ENCODE measurements at regions not wholly inside any gene's neighbourhood (a gene's known extent, or its start where the extent isn't known, plus 50 kb on each side); places are given as distances from the start of the nearest gene placed in this dataset.

DNA sequence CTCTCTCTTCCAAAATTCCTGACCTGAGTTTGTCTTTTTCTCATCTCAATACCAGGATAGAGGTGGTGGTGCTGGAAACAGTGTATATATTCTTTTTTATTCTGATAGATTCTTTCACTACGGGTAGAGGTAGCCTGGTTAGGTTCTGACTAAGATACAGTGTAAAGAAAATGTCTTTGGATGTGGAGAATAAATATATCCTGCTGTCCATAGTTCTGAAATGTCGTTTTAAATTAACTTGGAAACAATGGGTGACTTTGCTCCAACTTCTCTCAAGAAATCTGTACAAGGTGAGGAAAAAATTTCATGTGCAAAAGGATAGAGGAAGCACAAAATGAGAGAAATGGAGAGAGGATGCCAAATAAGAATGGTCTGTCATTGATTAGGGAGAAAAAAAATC lies 546.1 kb downstream of the GBA3 start:
- TF ChIP-seq, protein P1, sequence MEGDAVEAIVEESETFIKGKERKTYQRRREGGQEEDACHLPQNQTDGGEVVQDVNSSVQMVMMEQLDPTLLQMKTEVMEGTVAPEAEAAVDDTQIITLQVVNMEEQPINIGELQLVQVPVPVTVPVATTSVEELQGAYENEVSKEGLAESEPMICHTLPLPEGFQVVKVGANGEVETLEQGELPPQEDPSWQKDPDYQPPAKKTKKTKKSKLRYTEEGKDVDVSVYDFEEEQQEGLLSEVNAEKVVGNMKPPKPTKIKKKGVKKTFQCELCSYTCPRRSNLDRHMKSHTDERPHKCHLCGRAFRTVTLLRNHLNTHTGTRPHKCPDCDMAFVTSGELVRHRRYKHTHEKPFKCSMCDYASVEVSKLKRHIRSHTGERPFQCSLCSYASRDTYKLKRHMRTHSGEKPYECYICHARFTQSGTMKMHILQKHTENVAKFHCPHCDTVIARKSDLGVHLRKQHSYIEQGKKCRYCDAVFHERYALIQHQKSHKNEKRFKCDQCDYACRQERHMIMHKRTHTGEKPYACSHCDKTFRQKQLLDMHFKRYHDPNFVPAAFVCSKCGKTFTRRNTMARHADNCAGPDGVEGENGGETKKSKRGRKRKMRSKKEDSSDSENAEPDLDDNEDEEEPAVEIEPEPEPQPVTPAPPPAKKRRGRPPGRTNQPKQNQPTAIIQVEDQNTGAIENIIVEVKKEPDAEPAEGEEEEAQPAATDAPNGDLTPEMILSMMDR (IDR thresholded peaks at IDR 0.05) = no peak
- TF ChIP-seq POLR2A (IDR thresholded peaks at IDR 0.05) = no peak
- no peaks in the 10 kb centered on the region for H3K27me3 ChIP-seq
- no peak overlapping the region for H3K4me3 ChIP-seq
- no peaks in the 10 kb centered on the region for H3K36me3 ChIP-seq
- no peak for DNase-seq
- no peaks in the 10 kb centered on the region for H3K4me1 ChIP-seq
- no peak overlapping the region for H3K27ac ChIP-seq
- H3K9me3 ChIP-seq = no peaks in the 10 kb centered on the region

DNA sequence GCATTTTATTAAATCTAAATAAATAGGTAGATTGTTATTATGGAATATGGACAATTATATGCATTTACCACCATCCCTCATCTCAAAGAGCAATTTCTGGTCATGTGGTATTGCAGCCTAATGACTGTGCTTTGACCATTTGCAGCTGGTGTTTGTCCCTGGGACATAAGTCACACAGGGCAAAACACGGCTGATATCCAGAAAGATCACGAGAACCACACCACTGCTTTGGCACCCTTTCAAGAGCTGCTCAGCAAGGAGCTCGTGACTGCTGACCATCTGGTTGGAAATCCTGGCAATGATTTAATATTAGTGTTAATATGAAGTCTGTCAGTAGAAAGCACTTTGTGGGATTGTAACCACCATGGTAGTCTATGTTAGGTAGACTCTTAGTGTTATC lies 545.0 kb downstream of the GBA3 start:
- Histone ChIP-seq H3K9me3 (no peaks in the 10 kb centered on the region), H3K4me1 (no peaks in the 10 kb centered on the region), H3K27ac (no peak overlapping the region), H3K36me3 (no peaks in the 10 kb centered on the region), H3K27me3 (no peaks in the 10 kb centered on the region), H3K4me3 (no peak overlapping the region)
- no peak for DNase-seq
- TF ChIP-seq, protein P1 (IDR thresholded peaks at IDR 0.05) = no peak
- no peak for TF ChIP-seq POLR2A (IDR thresholded peaks at IDR 0.05)

DNA sequence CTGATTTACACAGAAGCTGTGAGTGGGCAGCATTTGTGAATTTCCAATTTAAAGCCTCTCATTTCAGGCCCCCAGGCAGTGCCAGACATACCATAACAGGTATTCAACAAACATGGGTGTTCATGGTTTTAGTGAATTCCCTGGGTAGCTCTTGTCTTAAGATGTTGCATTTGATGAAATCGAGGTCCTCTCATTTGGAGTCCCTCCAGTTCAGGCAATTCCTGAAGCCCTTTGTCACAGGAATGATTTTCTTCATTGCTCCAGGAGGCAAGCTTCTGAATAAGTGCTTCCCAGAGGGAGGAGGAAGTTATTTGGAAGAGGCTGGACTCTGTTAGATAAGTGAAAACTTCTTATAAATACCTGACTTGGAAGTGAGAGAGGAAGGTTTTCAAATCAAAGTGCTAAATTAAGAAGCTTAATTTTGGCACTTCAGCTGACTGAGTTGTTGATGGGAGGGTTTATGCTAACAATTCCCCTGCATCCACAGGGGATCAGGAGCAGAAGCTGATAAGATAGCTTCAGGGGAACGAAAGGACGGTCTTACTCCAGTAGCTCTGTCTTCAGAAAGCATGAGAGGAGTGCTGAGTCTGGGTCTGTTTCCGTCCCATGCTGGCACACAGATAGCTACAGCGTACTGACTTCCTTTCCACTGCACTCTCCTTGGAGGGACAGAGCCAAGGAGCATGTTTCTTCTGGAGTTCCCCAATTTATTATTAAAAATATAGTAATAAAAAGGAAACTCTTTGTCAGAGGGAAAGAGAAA lies 543.1 kb downstream of the GBA3 start:
- TF ChIP-seq, protein P1 (IDR thresholded peaks at IDR 0.05) = no peak
- no peak for TF ChIP-seq POLR2A (IDR thresholded peaks at IDR 0.05)
- H3K9me3 ChIP-seq = no peaks in the 10 kb centered on the region
- no peaks in the 10 kb centered on the region for H3K36me3 ChIP-seq
- no peaks in the 10 kb centered on the region for H3K4me1 ChIP-seq
- no peak overlapping the region for H3K27ac ChIP-seq
- DNase-seq = no peak
- no peak overlapping the region for H3K4me3 ChIP-seq
- no peaks in the 10 kb centered on the region for H3K27me3 ChIP-seq

DNA sequence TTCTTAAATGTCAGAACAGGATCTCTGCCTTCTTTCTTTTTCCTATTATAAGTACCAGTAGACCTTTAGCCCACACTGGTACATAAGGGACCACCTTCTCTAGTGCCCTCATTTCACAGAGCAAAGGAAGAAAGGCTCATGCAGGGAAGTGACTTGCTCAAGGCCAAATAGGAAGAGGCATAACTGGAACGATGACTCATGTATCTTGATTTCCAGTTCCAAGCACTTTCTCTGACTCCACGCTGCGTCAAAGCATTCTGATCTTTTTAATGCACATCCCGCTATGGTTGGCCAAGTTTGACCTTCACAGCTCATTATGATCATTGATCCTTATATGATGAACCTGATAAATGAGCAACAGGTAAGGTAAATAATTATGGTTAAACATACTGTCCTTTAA lies 542.0 kb downstream of the GBA3 start:
- Histone ChIP-seq H3K36me3 (no peaks in the 10 kb centered on the region), H3K27me3 (no peaks in the 10 kb centered on the region), H3K4me1 (no peaks in the 10 kb centered on the region), H3K27ac (no peak overlapping the region), H3K4me3 (no peak overlapping the region), H3K9me3 (no peaks in the 10 kb centered on the region)
- TF ChIP-seq POLR2A (IDR thresholded peaks at IDR 0.05) = no peak
- TF ChIP-seq, protein P1 (IDR thresholded peaks at IDR 0.05) = no peak
- DNase-seq = no peak

DNA sequence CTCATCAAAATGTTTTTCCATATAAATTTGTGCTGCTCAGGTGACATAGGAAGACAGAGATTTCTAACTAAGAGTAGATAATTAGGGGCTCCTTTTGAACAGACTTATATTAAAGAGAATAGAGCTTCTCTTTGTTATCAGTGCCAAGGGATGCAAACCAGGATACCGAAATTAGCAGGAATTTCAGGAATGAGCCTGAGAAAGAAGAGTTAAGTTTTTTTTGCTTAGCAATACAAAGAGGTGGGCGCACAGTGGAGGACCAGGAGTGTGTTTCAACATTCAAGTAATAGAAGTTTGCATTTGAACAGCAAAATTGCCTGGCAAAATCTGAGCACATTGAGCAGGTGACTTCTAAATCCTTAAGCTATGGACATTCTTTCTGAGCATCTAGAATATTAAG lies 541.3 kb downstream of the GBA3 start:
- no peaks in the 10 kb centered on the region for H3K4me1 ChIP-seq
- H3K27ac ChIP-seq = no peak overlapping the region
- H3K9me3 ChIP-seq = no peaks in the 10 kb centered on the region
- no peak for DNase-seq
- no peaks in the 10 kb centered on the region for H3K27me3 ChIP-seq
- no peaks in the 10 kb centered on the region for H3K36me3 ChIP-seq
- TF ChIP-seq POLR2A (IDR thresholded peaks at IDR 0.05) = no peak
- TF ChIP-seq, protein P1 (IDR thresholded peaks at IDR 0.05) = no peak
- H3K4me3 ChIP-seq = no peak overlapping the region
